Kidney epithelial cell (primary cell): ENCODE measurements at regions not wholly inside any gene's neighbourhood (a gene's known extent, or its start where the extent isn't known, plus 50 kb on each side); places are given as distances from the start of the nearest gene placed in this dataset.

ENCODE experiments used
- DNase-seq: peaks from one replicate; pipeline ENCODE4 v3.0.0-alpha.2; 2010; ENCODE audit warnings: low read depth
- H3K27me3 ChIP-seq: 2 replicates; pipeline ENCODE4 v1.6.0; 2011; ENCODE audit warnings: low read length; ENCODE audit not compliant: control insufficient read depth, insufficient read depth
- H3K36me3 ChIP-seq: 2 replicates; pipeline ENCODE4 v1.5.1; 2011; ENCODE audit warnings: low read length; ENCODE audit not compliant: control insufficient read depth, insufficient read depth
- H3K4me3 ChIP-seq: 2 replicates; pipeline ENCODE4 v1.5.1; 2011; ENCODE audit warnings: low read depth, mild to moderate bottlenecking, control low read depth, low read length
- TF ChIP-seq, protein P1 (sequence below): IDR thresholded peaks from 2 replicates; pipeline ENCODE4 v1.5.1; 2011; ENCODE audit warnings: mild to moderate bottlenecking, moderate library complexity, low read length, control low read depth, inconsistent platforms; ENCODE audit not compliant: insufficient read depth, poor library complexity, severe bottlenecking

DNA sequence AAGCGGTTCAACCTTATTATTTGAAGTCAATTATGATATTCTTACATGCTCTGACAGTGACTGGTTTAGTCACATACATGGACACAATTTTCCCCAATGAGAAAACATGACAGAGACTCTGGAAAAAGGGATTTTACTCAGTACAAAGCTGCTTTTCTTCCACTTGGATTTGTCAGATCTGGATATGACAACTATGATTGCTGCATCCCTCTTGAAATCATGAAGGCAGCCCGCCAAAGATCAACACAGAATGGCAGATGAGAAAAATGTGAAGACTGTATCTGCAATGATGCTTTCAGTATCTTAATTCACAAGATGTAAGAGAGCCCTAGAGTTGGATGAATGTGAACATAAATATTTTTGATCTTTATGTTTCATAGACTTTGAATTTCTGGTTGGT is 439.6 kb downstream of the CDH8 start:
- H3K4me3 ChIP-seq = no peak overlapping the region
- no peak for DNase-seq

DNA sequence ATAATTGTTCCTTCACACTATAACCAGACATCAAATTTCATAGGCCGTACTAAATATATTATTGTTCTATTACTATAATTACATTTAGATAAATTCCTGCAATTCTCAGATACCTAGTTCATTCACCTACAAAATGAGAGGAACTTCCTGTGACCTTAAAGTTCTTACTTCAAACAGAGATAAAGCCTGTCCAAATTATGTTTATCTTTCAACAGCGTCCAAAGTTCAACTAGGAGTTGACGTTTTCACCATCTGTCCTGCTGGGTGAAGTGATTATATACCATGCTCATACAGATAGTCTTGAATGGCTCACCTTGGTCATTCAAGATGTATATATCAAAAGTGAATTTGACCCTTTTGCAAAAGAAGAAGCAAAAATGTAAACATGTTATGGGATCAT is 440.6 kb downstream of the CDH8 start:
- no peaks in the 10 kb centered on the region for H3K27me3 ChIP-seq
- TF ChIP-seq, protein P1, sequence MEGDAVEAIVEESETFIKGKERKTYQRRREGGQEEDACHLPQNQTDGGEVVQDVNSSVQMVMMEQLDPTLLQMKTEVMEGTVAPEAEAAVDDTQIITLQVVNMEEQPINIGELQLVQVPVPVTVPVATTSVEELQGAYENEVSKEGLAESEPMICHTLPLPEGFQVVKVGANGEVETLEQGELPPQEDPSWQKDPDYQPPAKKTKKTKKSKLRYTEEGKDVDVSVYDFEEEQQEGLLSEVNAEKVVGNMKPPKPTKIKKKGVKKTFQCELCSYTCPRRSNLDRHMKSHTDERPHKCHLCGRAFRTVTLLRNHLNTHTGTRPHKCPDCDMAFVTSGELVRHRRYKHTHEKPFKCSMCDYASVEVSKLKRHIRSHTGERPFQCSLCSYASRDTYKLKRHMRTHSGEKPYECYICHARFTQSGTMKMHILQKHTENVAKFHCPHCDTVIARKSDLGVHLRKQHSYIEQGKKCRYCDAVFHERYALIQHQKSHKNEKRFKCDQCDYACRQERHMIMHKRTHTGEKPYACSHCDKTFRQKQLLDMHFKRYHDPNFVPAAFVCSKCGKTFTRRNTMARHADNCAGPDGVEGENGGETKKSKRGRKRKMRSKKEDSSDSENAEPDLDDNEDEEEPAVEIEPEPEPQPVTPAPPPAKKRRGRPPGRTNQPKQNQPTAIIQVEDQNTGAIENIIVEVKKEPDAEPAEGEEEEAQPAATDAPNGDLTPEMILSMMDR = no peak
- no peak for DNase-seq
- H3K4me3 ChIP-seq = no peak overlapping the region
- no peaks in the 10 kb centered on the region for H3K36me3 ChIP-seq

More for the DNA sequence above, 439.6 kb downstream of the CDH8 start:
- Histone ChIP-seq H3K27me3 (no peaks in the 10 kb centered on the region), H3K36me3 (no peaks in the 10 kb centered on the region)
- TF ChIP-seq, protein P1 = no peak

DNA sequence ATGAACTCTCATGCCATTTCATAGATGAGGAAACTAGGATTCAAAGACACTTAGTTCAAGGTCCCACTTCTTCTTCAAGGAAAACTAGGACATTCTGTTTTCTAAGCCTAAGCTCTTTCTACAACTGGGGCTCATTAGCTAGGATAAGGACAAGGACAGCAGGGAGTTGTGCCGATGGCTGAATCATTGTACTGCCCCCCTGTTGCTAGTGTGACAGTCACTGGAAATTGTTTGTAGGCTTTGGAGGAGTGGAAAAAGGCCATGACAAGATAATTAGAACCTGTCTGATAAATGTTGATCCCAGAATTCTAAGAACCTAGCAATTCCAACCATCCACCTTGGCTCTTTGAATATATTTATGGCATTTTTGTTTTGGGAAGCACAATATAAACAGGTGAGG is 445.7 kb downstream of the CDH8 start:
- H3K27me3 ChIP-seq = no peaks in the 10 kb centered on the region
- DNase-seq = no peak
- no peaks in the 10 kb centered on the region for H3K36me3 ChIP-seq
- no peak overlapping the region for H3K4me3 ChIP-seq
- TF ChIP-seq, protein P1 = no peak

DNA sequence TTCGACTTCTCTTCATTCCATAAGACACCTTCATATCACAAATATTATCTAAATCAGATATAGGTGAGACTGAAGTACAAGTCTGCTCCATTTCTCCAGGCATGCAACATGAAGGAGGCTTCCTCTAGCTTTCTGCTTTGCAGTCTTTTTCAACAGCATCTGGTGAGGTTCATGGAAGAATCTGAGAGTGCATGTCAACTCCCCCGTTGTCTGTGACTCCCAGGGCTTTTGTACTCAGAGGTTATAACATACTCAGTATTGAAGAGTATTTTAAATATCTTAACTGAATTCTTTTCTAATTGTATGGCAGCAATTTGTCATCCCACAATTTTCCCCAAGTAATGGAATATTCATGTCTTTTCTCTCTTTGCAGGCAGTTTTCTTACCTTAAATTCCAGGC is 448.7 kb downstream of the CDH8 start:
- H3K4me3 ChIP-seq = no peak overlapping the region
- no peaks in the 10 kb centered on the region for H3K27me3 ChIP-seq
- no peaks in the 10 kb centered on the region for H3K36me3 ChIP-seq
- TF ChIP-seq, protein P1 = no peak
- DNase-seq = no peak

DNA sequence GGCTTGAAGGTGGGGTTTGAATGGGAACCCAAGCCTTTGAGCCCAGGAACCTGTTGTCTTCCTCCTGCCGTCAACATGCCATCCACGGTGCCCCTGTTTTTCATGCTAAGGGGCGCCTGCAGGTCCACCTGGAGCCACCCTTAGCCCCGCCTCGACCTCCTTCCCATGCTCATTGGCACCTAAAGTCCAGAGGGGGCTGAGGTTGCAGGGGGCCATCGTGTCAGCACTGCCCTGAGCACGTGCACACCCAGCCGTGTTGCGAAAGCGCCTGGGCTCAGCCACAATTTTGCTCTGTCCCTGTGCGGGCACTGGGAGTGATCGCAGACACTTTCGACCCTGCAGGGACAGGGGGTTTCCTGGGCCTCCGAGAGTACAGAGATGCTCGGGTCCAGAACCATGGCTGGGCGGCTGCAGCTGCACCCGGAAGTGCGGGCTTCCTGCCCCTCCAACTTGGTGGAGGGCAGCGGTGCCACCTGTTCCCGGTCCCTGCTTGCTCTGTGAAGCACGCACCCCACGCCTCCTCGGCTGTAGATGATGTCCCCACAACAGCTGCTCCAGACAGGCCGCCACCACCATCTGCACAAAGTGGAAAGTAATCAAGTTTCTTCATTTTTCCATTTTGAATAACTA is 454.7 kb downstream of the CDH8 start:
- H3K4me3 ChIP-seq = no peak overlapping the region
- no peaks in the 10 kb centered on the region for H3K36me3 ChIP-seq
- no peak for DNase-seq
- H3K27me3 ChIP-seq = no peaks in the 10 kb centered on the region
- TF ChIP-seq, protein P1 = no peak

DNA sequence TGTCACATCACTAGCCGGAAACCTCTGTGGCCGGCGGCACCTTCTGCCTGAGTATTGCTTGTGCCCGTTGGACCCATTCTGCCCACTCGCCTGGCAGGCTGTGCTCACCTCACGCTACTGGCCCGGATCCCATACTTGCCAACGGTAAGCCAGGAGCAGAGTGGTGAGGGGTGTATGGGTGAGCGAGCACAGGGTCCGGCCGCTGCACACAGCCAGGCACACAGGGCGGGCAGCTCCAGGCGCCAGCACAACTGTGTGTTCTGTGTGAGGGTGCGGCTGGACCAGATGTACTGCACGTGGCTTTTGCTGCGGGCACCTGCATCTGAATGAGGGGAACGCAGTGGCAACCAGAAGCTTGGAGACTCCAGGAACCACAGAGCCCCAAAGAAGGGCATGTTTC is 455.7 kb downstream of the CDH8 start:
- TF ChIP-seq, protein P1 = no peak
- Histone ChIP-seq H3K4me3 (no peak overlapping the region), H3K27me3 (no peaks in the 10 kb centered on the region), H3K36me3 (no peaks in the 10 kb centered on the region)
- DNase-seq = no peak
